HG03175 (cell line): ENCODE measurements at regions not wholly inside any gene's neighbourhood (a gene's known extent, or its start where the extent isn't known, plus 50 kb on each side); places are given as distances from the start of the nearest gene placed in this dataset.
"Not testable (repeated sequence)": the region's sequence is repeated elsewhere in the genome, so short reads cannot be mapped to it uniquely, and the experiment has no call there.

ENCODE experiments used
- ATAC-seq: cut with Tn5 transposase; IDR thresholded peaks from one replicate; pipeline ENCODE4 v1.9.1; 2021; ENCODE audit warnings: mild to moderate bottlenecking, moderate library complexity; ENCODE audit not compliant: unreplicated experiment

DNA sequence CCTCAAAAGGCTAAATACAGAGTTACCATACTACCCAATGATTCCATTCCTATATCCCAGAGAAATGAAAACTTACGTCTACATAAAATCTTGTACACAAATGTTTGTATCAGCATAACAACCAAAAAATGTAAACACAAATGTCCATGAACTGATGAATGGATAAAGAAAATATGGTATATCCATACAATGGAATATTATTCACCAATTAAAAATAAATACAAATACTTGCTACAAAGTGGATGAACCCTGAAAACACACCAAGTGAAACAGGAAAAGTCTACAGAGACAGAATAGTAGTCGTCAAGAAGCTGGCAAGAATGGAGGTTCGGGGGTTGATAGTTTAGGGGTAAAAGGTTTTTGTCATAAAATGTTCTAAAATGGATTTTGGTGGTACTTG lies 54.0 kb upstream of the ANKRD28 start:
- ATAC-seq: no peak

DNA sequence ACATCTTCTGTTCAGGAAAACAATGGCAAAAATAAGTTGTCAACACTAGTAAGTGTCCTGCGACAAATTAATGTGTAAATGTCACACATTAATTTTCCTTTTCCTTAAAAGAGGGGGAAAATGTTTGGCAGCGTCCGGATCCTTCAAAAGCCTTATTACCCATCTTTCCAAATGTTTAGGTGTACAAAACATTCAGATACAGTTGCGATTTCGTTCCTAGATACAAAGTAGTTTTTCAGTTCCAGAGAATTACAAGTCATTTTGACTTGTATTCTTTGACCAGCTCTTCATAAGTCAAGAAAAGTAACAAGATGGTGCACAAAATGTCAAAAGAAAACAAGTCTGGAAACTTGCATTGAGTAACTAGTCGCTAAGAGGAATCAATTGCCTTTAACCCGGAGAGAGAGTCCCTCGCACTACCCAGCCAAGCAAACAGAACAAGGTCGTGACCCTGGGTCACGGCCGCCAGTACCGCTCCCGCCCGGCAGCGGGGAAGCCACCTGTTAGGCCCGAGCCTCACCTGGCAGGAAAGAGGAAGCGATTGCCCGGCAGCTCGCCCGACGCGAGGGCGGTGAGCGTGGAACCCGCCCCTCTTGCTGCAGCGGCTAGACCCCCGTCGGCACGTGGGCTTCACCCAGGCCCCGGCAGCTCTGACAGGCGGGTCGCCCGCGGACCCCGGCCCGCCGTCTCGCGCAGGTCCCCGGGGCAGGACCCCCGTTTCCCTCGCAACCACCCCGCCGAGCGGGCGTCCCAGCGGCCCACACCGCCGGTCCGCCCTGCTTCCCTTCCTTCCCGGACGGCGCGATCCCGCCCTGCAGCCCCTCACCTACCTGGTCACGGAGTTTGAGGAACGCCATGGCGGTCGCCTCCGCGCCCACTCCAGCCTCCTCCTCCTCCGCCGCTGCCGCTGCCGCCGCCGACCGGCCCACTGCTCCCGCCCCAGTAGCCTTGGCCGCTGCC lies 61.0 kb upstream of the ANKRD28 start:
- ATAC-seq: peak; percentile 75

DNA sequence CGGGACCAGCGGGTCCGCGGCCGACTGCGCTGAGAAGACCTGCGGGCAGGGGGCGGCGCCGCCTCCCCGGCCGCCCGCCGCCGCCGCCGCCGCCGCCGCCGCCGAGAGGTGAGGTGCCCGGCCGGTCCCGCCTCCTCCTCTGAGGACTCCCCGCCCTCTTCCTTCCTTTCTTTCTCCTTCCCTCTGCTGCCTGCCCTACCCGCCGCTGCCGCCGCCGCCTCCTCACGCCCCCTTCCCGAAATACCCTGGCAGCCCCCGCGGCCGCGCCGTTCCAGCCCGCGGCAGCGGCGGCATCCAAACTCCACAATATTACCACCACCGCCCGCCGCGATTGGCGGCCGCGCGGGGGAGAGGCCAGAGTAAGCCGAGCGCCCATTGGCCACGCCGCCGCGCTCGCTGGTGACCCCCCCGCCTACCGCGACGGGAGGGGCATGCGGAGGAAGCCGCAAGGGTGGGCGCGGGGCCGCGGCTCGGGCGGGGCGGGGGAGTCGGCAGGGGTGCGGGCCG lies 61.8 kb upstream of the ANKRD28 start:
- ATAC-seq: peak; percentile 83

DNA sequence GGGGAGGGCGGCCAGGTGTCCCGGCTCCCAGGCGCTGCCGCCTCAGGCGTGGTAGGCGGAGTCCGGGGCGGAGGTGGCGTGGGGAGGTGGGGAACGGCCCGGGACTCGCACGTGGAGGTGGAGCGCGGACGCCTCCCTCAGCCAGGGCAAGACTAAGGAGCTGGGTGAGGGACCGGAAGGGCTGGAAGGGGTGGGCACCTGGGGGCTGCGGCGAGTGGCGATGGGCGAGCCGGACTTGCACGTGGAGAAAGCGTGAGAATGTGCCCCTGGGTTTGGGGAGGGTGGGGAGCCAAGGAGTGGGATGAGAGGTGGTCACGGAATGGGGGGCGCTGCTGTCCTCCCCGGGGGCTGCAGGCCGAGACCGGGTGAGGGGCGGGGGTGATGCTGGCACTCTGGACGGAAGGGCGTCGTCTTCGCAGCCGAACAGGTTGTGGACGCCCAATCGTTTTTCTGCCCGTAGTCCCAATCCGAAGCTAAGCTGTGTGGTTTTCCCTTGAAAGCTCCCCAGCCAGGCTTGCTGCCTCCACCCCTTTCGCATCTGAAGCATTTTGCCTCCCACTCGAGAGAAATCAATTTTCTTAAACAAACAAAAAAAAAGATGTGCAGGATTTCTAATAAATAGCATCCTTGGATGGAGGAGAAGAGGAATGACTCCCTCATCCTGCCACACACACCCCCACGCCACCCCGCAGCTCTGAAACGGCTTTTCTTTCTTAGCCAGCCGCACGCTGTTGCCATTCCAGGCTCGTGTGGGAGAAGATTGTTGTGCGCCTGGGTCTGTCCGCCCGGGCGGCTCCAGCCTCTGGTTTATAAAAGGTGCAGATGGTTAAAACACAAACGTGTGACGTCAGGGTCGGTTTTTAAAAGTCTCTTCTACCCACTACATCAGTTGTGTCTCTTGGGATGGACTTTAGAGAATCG lies 62.5 kb upstream of the ANKRD28 start:
- ATAC-seq: peak; percentile 44

DNA sequence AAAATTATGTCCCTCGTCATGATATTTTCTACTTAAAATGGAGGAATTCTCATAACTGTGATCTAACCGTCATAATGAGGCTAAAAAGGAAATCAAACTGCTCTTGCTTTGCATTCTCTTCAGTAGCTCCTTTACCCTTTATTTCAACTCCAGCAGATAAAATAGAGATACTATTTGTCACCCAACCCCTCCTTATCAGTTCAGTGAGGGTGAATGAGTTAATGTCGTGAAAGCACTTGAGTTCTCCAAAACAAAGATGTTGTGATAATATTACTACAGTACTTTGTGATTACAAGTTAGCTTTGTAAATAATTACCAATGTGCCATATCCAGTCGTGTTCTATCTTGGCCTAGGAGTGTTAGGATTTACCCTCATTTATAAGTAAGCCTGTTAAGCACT lies 63.4 kb upstream of the ANKRD28 start:
- no peak for ATAC-seq

DNA sequence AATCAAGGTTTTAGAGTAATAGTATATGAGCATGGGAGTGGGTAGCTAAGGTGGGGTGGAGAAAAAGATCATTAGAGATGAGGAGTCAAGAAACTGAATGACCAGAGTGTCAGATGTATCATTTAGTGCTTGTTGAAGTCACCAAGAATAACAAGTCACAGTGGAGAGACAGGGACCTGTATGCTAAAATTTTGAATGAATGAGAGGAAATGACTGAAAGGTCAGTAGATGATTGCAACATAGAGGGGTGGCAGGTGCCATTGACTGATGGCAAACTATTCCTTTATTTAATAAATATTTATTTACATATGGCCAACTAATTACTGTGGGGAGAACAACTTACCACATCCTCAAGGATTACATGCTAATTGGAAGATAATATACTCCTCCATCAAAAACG lies 75.0 kb upstream of the ANKRD28 start:
- no peak for ATAC-seq

DNA sequence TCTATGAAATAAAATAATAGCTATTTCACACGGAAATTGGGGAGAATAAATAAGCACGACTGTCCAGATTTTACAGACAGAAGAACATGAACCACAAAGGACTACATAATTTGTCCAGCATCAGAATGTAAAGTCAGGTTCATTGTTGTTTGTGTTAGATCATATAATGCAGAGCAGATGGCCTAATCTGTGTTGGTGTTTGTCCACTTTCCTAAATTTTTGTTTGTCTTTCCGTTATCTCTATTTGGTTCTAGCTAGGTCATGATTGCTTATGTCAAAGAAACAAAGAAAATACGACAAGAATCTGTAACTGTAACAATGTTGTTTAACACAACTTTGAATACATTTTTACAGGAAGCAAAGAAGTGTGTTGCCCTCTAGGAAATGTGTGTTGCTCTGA lies 75.6 kb upstream of the ANKRD28 start:
- ATAC-seq: no peak

DNA sequence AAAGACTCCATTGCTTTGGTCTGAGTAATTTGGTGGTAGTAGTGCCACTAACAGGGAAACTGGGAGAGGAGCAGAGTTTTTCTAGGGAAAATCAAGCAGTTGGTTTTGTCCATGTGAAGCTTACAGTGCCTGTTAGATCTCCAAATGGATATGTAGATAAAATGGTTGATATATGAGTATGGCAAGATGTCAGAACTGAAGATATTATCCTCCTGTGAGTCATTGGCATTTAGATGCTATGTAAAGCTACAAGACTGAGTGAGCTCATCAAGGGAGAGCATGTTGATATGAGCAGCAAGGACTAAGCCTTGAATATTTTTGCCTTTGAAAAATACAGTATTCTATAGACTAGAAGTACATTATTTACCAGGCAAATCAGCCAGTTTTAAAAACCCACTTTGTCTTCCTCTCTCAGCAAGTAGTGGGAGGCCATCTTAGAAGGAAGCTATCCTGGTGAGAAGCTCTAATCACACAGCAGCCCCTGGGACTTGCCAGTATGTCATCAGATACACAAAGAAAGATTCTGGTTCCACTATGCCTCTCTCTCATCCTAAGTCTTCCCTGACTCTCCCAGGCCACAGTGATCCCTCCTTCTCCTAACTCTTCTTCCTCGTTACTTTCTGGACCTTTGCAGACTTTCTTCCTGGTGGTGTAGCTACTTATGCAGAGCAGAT lies 77.4 kb upstream of the ANKRD28 start:
- no peak for ATAC-seq

DNA sequence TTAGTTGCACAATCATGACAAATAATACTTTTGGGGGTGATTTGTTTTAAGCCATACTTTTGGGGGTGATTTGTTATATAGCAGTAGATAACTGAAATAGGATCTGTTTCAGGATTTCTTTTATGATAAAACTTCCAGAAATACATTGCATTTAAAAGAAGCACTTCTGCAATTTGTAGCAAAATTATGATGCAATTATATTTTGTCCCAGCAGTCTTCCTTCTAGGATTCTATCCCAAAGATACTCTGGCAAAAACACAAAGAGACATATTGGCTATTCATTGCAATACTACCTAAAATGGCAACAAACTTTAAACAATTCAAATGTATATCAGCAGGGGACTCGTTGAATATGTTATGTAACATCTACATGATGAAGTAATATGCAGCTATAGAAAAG lies 78.9 kb upstream of the ANKRD28 start:
- ATAC-seq: no peak

DNA sequence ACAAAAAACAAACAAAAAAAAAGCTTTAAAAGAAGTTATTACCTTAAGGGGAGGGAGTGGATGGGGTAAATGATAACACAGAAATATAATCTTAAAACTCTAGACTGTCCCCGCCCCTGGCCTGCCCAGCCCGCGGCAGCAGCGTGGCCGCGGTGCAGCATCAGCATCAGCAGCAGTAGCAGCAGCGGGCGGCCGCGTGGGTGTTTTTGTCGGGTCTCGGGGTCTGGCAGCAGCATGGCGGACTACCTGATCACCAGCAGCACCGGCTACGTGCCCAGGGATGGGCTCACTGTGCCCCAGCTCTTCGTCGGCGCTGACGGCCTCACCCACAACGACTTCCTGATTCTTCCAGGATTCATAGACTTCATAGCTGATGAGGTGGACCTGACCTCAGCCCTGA lies 80.0 kb upstream of the ANKRD28 start:
- no peak for ATAC-seq

DNA sequence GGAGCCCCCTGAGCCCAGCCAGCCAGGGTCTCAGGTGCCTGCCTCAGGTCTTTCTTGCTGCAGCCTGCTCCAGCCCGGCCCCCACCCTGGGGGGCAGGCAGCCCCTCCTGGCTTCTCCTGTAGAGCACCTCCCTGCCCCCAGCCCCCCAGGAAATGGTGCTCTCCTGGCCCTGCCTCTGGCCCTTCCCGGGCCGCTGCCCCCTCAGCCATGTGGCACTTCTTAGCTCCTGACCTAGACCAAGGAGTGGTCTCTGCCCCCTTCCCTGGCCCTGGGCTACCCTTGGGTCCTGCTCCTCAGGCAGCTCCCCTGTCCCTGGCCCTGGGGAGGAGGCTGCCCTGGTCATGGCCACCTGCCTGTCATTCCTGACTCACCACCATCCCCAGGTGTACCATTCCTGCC lies 82.0 kb upstream of the ANKRD28 start:
- ATAC-seq: not testable (repeated sequence)

DNA sequence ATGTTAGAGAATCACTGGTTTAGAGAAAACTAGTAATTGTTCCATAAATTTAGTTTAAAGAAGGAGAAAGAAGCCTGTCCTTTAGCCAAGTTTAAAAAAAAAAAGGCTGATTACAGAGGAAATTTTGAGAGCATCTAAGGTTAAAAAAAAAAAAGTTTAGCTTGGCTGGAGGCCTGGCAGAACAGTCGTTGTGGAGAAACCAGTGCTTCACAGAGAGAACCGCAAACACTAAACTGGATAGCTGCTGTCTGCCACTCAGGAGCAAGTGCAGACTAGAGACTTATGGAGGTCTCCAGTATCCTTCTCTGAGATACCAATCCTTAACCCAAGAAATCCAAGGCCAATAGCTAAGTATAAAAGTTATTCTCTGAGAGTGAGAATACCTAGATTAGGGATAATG lies 84.8 kb upstream of the ANKRD28 start:
- no peak for ATAC-seq

DNA sequence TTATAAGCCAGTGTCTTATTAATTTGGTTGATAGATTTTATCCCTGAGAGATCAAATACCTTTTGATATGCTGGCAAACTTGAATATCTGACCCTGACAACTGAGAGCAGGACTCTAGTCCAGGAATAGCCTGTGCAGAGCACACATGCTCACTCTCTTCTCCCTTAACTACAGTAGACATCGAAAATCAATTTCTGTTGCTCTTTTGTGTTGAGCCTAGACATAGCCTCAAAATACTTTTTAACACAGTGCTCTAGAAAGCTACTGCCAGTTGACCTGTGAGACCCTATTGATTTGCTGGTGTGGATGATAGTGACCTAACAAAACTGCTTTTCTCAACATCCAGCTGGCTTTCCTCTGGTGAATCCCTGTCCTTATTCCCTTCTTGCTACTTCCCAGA lies 86.4 kb upstream of the ANKRD28 start:
- no peak for ATAC-seq

DNA sequence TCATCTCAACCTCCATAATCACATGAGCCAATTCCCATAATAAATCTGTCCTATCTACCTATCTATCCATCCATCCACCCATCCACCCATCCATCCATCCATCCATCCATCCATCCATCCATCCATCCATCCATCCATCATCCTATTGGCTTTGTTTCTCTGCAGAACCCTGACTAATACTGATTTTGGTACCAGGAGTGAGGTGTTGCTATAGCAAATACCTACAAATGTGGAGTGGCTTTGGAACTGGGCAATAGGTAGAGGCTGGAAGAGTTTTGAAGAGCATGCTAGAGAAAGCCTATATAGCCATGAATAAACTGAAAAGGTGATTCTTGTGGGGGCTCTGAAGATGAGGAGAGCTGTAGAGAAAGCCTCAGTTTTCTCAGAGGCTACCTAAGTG lies 88.7 kb upstream of the ANKRD28 start:
- ATAC-seq: no peak

DNA sequence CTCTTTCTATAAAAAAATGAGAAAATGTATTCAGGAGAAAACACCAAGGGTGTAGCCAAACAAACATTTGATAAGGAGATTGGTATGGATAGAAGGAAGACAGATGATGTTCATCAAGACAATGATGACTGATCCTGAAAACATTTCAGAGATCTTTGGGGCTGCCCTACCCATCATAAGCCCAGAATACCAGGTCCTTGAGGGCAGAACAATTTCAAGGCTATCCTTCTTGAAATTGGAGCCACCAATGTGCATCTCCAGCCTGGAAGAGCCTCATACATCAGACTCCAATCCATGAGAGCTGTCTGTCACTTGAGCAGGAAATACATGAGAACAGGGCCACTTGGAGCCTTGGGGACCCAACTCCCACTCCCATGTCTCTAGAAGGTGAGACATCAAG lies 89.5 kb upstream of the ANKRD28 start:
- no peak for ATAC-seq

DNA sequence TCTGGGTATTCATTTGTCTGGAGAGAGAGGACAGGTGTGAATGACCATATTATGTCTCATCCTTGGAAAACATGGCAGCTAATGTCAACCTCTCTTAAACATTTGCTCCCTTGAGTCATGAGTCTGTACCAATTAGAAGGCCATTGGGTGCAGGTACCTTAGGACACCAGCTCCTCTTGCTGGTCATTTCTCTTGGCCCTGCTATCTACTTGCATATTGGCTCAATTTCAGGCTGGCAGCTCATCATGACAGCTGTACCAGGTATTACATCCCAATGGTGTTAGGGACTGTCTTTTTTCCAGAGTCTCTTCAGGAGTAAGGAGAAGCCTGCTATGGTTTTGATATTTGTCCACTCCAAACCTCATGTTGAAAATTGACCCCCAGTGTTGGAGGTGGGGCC lies 92.2 kb upstream of the ANKRD28 start:
- ATAC-seq: no peak

DNA sequence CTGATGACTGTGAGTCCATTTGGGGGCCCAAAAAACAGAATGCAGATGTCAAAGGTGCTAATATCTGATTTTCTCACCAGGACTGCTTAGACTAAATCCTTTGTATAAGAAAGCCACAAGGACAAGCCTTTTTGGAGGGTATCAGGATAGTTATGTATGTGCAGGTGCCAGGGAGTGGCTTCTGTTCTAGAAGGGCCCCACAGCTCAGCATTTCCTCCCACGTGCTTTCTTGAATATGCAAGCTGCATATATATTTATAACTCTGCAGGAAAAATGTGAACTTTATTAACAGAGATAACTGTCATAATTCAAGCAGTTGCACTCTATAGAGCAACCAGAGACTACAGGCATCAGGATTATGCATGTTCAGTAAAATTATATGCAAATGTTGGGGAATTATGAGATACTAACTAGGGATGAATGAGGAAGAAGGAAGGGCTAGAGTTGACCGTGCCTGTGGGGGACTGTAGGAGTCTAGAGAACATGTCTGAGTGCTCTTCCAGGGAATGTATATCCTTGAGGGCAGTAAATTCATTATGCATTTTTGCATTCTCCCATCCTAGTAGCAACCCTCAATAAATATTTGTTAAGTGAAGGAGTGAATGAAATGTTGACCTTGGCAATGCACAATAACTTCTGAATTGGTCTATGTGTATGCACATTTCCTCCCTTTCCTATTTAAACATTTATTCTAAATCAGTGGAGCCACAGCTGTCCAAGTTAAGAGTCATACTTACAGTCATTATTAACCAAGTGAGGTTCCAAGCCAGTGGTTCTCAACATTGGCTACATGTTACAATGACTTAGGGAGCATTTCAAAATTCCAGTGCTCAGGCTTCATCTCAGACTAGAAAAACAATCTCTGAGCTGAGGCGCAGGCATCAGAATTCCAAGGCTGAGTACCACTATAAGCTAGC lies 94.8 kb upstream of the ANKRD28 start:
- no peak for ATAC-seq

DNA sequence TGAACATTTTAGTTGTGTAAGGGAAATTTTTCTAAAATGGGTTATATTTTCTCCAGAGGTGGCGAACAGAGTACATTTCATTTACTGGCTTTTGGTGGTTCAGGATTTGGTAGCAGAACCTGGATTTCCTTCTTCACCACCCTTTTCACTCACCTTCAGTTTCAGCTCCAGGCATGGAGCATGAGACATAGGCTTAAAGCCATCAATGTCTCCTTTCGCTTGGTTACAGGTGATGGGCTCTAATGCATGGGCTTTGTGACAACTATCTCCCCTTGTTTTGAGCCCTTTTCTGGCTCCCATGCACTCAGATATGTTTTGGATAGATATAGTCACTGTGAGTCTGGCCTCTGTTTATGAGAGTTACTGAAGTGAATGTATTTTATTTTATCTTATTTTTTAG lies 96.6 kb upstream of the ANKRD28 start:
- no peak for ATAC-seq

DNA sequence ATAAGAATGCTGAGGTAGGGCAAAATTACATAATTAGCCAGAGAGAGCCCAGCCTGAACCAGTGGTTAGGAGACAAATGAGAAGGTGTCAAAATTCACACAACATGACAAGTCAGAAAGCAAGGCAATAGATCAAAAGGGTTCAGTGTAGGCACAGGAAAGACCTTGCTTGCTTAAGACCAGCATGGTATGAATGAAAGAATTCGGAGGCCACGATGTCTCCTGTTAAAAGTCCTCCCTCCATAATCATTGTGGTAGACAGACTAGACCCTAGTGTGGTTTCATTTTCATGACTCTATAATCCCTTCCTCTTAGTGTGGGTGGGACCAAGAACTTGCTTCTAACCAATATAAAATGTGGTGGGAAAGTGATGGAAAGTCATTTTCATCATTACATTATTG lies 98.7 kb upstream of the ANKRD28 start:
- ATAC-seq: no peak

DNA sequence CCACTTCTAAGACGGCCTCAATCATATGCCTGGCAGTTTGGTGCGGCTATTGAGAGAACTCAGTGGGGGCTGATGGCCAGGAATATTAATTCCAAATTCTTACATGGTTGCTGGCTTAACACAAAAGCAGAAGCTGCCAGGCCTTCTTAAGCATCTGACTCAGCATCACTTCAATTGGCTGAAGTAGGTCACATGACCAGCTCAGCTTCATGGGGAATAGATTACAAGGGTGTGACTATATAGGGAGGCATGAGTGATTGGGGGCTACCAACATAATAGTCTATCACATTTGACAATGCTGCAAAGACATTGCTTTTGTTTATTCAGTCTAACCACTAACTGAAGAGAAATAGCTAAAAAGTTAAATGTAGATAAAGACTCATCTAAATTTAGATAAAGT lies 101.6 kb upstream of the ANKRD28 start:
- ATAC-seq: no peak
